ENCODE measurements at regions not wholly inside any gene's neighbourhood (a gene's known extent, or its start where the extent isn't known, plus 50 kb on each side); places are given as distances from the start of the nearest gene placed in this dataset.
"Not testable (repeated sequence)": the region's sequence is repeated elsewhere in the genome, so short reads cannot be mapped to it uniquely, and the experiment has no call there.

DNA sequence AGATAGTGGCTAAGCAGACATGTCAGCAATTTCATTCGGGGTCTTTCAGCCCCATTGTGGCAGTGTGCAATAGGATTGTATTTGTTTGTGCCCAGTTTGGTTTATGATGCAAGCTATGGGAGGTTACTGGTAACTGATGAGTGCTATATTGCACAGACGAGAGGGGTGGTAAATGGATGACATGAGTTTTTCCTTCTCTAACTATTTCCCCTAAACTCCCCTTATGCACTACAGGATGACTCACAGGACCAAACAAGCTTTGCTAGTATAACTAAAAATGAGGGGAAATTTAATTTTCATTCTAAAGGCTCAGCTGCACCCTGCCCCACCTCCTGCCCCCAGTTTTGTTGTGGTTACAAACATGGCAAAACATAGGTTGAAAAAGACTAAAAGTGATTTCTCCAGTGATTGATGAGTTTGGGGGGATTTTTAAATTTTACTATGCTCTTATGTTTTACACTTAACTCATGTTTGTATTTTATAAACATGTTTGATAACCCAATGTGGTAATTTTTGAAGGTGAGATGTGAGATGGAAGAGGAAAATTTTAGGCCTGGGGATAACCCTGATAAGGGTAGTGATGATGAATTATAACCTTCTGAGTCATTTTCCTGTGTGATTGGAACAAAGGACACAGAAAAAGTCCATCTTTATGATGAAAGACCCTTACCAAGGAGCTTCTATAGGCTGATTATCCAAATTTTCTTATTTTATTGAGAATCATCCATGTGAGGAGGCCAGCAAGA lies 60.8 kb upstream of the NAMPT start:
- DNase-seq (ENCODE audit: low spot score), result peak; percentile 74

DNA sequence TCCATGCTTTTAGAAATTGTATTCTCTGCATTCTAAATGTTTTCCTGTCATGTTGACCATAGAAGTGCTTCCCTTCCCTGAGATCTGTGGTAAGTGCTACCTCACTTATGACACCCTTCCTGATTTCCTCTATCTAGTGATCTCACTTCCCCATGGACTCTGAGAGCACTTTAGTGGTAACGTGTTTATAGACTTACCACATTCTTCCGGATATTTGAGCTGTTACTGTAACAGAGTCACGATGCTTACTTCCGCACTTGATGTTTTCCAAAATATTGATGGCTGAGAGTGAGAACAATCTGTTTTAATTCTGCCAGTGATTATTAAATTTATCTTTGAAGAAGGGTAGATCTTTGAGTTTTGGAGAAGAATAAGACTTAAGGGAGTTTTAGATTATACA lies 60.1 kb upstream of the NAMPT start:
- DNase-seq (ENCODE audit: low spot score), result no peak

DNA sequence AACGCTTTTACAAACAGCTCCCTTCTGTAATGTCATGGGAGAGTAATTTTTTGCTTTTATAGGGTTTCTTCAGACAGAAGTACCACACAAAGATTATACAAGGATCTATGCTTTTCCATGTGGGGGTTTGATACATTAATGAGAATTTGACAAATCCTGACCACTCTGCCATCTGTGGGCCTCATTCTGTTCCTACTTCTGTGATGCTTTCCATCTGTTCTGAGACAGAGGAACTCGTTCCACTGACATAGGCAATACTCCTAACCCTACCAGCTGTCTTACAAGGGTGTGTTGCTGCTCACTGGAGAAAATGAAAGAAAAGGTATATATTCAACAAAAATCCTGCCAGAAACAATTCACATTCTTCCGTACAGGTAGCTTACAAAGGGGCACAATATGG lies 59.4 kb upstream of the NAMPT start:
- DNase-seq (ENCODE audit: low spot score), result no peak

DNA sequence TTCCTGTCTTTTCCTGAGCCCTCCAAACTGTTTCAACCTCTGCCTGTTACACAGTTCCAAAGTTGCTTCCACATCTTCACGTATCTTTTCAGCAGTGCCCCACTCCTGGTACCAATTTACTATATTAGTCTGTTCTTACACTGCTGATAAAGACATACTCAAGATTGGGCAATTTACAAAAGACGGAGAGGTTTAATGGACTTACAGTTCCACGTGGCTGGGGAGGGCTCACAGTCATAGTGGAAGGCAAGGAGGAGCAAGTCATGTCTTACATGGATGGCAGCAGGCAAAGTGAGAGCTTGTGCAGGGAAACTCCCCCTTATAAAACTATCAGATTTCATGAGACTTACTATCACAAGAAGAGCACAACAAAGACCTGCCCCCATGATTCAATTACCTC lies 57.3 kb upstream of the NAMPT start:
- not testable (repeated sequence) for DNase-seq (ENCODE audit: low spot score)

DNA sequence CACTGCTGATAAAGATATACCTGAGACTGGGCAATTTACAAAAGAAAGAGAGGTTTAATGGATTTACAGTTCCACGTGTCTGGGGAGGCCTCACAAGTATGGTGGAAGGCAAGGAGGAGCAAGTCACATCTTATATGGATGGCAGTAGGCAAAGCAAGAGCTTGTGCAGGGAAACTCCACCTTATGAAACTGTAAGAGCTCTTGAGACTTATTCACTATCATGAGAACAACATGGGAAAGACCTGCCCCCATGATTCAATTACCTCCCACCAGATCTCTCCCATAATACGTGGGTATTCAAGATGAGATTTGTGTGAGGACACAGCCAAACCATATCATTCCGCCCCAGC lies 55.4 kb upstream of the NAMPT start:
- DNase-seq (ENCODE audit: low spot score), result not testable (repeated sequence)

DNA sequence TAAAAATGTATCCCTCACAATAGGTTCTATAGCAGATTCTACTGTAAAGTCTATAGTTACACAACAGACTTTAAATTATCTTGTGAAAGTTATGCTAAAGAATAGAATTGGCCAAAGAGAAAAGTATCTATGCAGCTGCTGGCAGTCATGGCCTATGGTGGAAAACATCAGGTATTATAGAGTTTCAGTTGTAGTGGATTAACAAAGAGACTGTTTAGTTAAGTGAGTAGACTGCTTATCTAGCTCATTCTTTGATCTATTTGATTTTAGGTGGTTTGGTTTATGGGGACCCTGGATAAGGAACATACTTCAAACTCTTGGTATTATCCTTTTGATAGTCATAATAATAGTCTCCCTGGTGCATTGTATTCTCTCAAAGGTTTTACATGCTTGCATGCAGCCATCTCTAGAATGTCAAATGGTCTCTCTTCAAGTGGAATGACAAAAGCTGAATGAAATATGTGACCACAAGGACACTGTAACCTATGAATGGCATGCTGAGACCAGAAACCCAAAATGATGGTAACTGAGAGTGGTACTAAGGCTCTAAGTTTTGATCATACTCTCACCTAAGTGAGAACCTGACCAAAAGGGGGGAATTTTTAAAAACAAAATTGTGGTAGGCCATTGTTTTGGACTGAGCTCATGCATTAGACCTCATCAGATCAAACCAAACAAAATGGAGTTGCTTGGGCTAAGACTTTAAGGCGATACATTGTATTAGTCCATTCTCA lies 54.9 kb upstream of the NAMPT start:
- DNase-seq (ENCODE audit: low spot score), result peak; percentile 47

DNA sequence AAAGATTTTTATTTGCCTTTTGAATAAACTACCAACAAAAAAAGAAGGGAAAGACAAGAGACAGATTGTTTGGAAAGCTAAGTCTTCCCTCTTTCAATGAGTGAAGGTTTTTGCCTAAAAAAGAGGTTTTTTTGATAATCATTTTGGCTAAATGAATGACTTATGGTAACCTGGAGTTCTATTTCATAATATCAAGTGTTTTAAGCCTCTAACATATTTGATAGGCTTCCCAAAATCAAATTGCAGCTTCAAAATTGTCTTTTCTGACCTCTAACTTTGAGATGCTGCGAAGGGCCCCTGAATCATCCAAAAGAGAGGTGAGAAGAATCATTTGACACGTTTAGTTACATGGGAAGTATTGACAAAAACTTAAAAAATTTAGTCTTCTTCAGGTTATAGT lies 53.0 kb upstream of the NAMPT start:
- DNase-seq (ENCODE audit: low spot score), result no peak

DNA sequence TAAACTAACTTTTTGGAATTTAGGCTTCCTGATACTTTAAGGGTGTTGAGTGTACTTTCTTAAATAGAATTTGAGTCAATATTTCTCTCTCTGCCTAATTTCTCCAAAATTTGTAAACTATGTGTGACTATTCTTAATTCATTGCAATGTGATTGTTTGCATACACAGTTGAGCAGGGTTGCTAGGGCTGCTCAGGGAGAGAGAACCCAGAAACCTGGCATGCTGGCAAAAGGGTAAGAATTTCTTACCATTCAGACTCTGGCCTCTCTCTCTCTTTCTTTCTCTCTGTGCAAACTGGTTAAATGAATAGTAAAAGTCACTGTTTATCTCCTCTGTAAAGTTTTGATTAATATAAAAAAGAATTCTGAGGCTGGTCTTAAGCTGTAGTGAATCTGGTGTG lies 51.0 kb upstream of the NAMPT start:
- DNase-seq (ENCODE audit: low spot score), result no peak

All from activated CD4-positive, alpha-beta T cell treated with anti-CD3 and anti-CD28 coated beads, Interleukin-2, Interleukin-4, amounts not matched to agents 100 ng/mL and 50 ng/mL, durations not matched to agents 16 hours and 8 hours (primary cell).